ENCODE measurements at regions not wholly inside any gene's neighbourhood (a gene's known extent, or its start where the extent isn't known, plus 50 kb on each side); places are given as distances from the start of the nearest gene placed in this dataset.

- peak overlapping the region in 1 of 2 donors; percentile 38 for H3K27ac ChIP-seq
- no peak overlapping the region for H3K4me3 ChIP-seq
- TF ChIP-seq, protein P1, sequence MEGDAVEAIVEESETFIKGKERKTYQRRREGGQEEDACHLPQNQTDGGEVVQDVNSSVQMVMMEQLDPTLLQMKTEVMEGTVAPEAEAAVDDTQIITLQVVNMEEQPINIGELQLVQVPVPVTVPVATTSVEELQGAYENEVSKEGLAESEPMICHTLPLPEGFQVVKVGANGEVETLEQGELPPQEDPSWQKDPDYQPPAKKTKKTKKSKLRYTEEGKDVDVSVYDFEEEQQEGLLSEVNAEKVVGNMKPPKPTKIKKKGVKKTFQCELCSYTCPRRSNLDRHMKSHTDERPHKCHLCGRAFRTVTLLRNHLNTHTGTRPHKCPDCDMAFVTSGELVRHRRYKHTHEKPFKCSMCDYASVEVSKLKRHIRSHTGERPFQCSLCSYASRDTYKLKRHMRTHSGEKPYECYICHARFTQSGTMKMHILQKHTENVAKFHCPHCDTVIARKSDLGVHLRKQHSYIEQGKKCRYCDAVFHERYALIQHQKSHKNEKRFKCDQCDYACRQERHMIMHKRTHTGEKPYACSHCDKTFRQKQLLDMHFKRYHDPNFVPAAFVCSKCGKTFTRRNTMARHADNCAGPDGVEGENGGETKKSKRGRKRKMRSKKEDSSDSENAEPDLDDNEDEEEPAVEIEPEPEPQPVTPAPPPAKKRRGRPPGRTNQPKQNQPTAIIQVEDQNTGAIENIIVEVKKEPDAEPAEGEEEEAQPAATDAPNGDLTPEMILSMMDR (IDR thresholded peaks at IDR 0.05): no peak
- H3K27me3 ChIP-seq: no peaks in the 10 kb centered on the region
- H3K36me3 ChIP-seq: no peaks in the 10 kb centered on the region
- peaks cover 0 to 8% of the 10 kb centered on the region in 2 donors for H3K9me3 ChIP-seq
- peaks cover 0 to 26% of the 10 kb centered on the region in 2 donors for H3K4me1 ChIP-seq
- DNase-seq (ENCODE audit: low spot score): no peak
These were observed 345.0 kb upstream of the KLF6 start for GRCh38 chr10:4129866-4130477.

- peaks cover 0 to 26% of the 10 kb centered on the region in 2 donors for H3K4me1 ChIP-seq
- TF ChIP-seq, protein P1 (IDR thresholded peaks at IDR 0.05): no peak
- no peak for DNase-seq (ENCODE audit: low spot score)
- peaks cover 0 to 14% of the 10 kb centered on the region in 2 donors for H3K9me3 ChIP-seq
- peak overlapping the region in 1 of 2 donors; percentile 1 for H3K27ac ChIP-seq
- H3K27me3 ChIP-seq: no peaks in the 10 kb centered on the region
- no peak overlapping the region for H3K4me3 ChIP-seq
- H3K36me3 ChIP-seq: no peaks in the 10 kb centered on the region
These were observed 342.7 kb upstream of the KLF6 start for GRCh38 chr10:4127518-4128315.

GRCh38 chr10:4125776-4126175, 340.8 kb upstream of the KLF6 start:
- peaks cover 0 to 14% of the 10 kb centered on the region in 2 donors for H3K9me3 ChIP-seq
- no peaks in the 10 kb centered on the region for H3K36me3 ChIP-seq
- no peak for DNase-seq (ENCODE audit: low spot score)
- H3K4me3 ChIP-seq: no peak overlapping the region
- TF ChIP-seq, protein P1 (IDR thresholded peaks at IDR 0.05): no peak
- H3K27me3 ChIP-seq: no peaks in the 10 kb centered on the region
- H3K4me1 ChIP-seq: peaks cover 0 to 29% of the 10 kb centered on the region in 2 donors
- H3K27ac ChIP-seq: no peak overlapping the region

GRCh38 chr10:4121502-4122380, 336.7 kb upstream of the KLF6 start:
- Histone ChIP-seq H3K4me1 (peaks cover 0 to 8% of the 10 kb centered on the region in 2 donors), H3K27ac (no peak overlapping the region), H3K27me3 (no peaks in the 10 kb centered on the region), H3K4me3 (no peak overlapping the region), H3K36me3 (no peaks in the 10 kb centered on the region), H3K9me3 (peaks cover 0 to 14% of the 10 kb centered on the region in 2 donors)
- TF ChIP-seq, protein P1 (IDR thresholded peaks at IDR 0.05): no peak
- DNase-seq (ENCODE audit: low spot score): no peak

DNA sequence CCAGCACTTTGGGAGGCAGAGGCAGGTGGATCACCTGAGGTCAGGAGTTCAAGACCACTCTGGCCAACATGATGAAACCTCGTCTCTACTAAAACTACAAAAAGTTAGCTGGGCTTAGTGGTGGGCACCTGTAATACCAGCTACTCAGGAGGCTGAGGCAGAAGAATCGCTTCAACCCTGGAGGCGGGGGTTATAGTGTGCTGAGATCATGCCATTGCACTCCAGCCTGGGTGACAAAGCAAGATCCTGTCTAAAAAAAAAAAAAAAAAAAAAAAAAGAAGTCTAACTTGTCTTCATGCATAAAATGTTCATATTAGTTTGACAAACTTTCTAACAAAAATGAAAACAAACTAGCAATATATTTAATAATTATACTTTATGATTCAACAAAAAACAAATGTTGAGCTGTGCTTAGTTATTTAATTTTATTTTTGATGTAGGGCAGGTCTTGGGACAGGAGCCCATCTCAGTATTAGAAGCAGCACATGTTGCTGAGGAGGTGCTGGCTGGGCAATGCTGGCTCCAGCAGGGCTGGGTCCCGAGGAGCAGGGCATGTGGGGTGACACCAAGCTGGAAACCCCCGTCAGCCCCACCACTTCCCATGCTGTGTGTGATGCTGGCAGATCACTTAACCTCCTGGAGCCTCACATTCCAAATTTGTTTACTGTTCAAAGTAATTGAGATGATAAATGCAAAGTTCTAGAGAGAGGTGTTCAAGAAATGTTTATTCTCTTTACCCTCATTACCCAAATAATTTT, 335.3 kb upstream of the KLF6 start:
- no peaks in the 10 kb centered on the region for H3K27me3 ChIP-seq
- no peaks in the 10 kb centered on the region for H3K36me3 ChIP-seq
- no peak overlapping the region for H3K27ac ChIP-seq
- H3K4me3 ChIP-seq: no peak overlapping the region
- TF ChIP-seq, protein P1 (IDR thresholded peaks at IDR 0.05): no peak
- no peak for DNase-seq (ENCODE audit: low spot score)
- H3K9me3 ChIP-seq: peaks cover 0 to 10% of the 10 kb centered on the region in 2 donors
- H3K4me1 ChIP-seq: peaks cover 0 to 8% of the 10 kb centered on the region in 2 donors

All from right atrium auricular region (tissue), 2 donors.